ENCODE measurements at regions not wholly inside any gene's neighbourhood (a gene's known extent, or its start where the extent isn't known, plus 50 kb on each side); places are given as distances from the start of the nearest gene placed in this dataset.

DNA sequence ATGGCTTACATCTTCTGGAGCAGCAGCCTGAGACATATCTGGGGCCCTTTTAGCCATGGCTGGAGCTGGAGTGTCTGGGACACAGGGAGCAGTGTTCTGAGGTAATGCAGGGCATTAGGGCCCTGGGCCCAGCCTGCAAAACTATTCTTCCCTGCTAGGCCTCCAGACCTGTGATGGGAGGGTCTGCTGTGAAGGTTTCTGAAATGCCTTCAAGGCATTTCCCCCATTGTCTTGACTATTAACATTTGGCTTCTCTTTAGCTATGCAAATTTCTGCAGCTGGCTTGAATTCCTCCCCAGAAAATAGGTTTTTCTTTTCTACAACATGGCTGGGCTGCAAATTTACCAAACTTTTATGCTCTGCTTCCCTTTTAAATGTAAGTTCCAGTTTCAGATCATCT, 61.5 kb downstream of the EDN1 start:
- no peak overlapping the region for H3K4me3 ChIP-seq (ENCODE audit: control extremely low read depth in 1 of 5, extremely low read depth in 1 of 5, insufficient read depth in 1 of 5, low read depth in 2 of 5, low read length in 4 of 5)
- no peak for DNase-seq
- Mint-ChIP-seq H3K4me3 (no peak overlapping the region), H3K4me1 (peaks cover 24% of the 10 kb centered on the region), H3K27ac (no peak overlapping the region), H3K9me3 (ENCODE audit: insufficient read depth) (peaks cover 11% of the 10 kb centered on the region), H3K27me3 (peaks cover 6% of the 10 kb centered on the region)
- peaks cover 0 to 24% (median 17%) of the 10 kb centered on the region in 3 donors for H3K9me3 ChIP-seq (ENCODE audit: control extremely low read depth in 1 of 3, control insufficient read depth in 2 of 3, insufficient read depth in 1 of 3, low read length in 2 of 3)
- H3K36me3 ChIP-seq (replicated peaks in 1 of 2; ENCODE audit: control extremely low read depth in 1 of 2, control insufficient read depth in 1 of 2, extremely low read depth in 1 of 2, insufficient read depth in 2 of 2, low read length in 1 of 2), result no peaks in the 10 kb centered on the region
- POLR2A ChIA-PET, result no interaction called here
- no peaks in the 10 kb centered on the region for H4K20me1 ChIP-seq (ENCODE audit: control insufficient read depth, insufficient read depth, low read length, poor library complexity, severe bottlenecking)
- no peak overlapping the region for H3K27ac ChIP-seq (ENCODE audit: low read length in 2 of 2)
- no peak overlapping the region for H3K9ac ChIP-seq (ENCODE audit: low read length)
- no peak for TF ChIP-seq EZH2 (IDR thresholded peaks at IDR 0.05; ENCODE audit: borderline replicate concordance, insufficient read depth, low read depth, low read length, poor library complexity, severe bottlenecking)
- TF ChIP-seq, protein P1, sequence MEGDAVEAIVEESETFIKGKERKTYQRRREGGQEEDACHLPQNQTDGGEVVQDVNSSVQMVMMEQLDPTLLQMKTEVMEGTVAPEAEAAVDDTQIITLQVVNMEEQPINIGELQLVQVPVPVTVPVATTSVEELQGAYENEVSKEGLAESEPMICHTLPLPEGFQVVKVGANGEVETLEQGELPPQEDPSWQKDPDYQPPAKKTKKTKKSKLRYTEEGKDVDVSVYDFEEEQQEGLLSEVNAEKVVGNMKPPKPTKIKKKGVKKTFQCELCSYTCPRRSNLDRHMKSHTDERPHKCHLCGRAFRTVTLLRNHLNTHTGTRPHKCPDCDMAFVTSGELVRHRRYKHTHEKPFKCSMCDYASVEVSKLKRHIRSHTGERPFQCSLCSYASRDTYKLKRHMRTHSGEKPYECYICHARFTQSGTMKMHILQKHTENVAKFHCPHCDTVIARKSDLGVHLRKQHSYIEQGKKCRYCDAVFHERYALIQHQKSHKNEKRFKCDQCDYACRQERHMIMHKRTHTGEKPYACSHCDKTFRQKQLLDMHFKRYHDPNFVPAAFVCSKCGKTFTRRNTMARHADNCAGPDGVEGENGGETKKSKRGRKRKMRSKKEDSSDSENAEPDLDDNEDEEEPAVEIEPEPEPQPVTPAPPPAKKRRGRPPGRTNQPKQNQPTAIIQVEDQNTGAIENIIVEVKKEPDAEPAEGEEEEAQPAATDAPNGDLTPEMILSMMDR (IDR thresholded peaks at IDR 0.05), result no peak
- ATAC-seq (ENCODE audit: low read depth), result no peak
- H3K4me1 ChIP-seq (ENCODE audit: control insufficient read depth in 2 of 2, insufficient read depth in 2 of 2, low read length in 2 of 2), result peaks cover 21% of the 10 kb centered on the region in 2 donors
- no peaks in the 10 kb centered on the region for H3K27me3 ChIP-seq (replicated peaks in 1 of 4; ENCODE audit: control extremely low read depth in 1 of 4, control insufficient read depth in 3 of 4, insufficient read depth in 4 of 4, low read length in 3 of 4)
- H2AFZ ChIP-seq (ENCODE audit: insufficient read depth, low read depth, low read length, poor library complexity, severe bottlenecking), result no peak overlapping the region
- no peaks in the 10 kb centered on the region for H3K79me2 ChIP-seq (ENCODE audit: control insufficient read depth, insufficient read depth, low read length)
- H3K4me2 ChIP-seq (replicated peaks; ENCODE audit: low read depth, low read length, poor library complexity, severe bottlenecking), result no peak overlapping the region
- intact Hi-C loops (cut with micrococcal nuclease), result no loop called here
- CTCF ChIA-PET, result no interaction called here

DNA sequence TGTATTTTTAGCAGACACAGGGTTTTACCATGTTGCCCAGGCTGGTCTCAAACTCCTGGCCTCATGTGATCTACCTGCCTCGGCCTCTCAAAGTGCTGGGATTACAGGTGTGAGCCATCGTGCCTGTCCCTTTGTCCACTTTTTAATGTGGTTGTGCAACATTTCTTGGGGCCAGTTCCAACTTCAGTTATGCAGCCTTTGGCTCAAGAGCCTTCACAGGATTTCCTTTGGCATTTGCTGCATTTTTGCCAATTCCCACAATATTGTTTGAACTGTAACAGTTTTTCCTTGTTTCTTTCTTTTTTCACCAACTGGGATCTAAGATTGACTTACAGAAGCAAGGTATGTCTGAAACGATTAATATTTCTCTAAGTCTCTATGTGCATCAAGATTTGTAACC, 63.6 kb downstream of the EDN1 start:
- ATAC-seq (ENCODE audit: low read depth) (no peak), DNase-seq (no peak)
- Histone ChIP-seq H4K20me1 (ENCODE audit: control insufficient read depth, insufficient read depth, low read length, poor library complexity, severe bottlenecking) (no peaks in the 10 kb centered on the region), H3K9ac (ENCODE audit: low read length) (no peak overlapping the region), H3K79me2 (ENCODE audit: control insufficient read depth, insufficient read depth, low read length) (no peaks in the 10 kb centered on the region), H3K27me3 (replicated peaks in 1 of 4; ENCODE audit: control extremely low read depth in 1 of 4, control insufficient read depth in 3 of 4, insufficient read depth in 4 of 4, low read length in 3 of 4) (no peaks in the 10 kb centered on the region), H3K4me3 (ENCODE audit: control extremely low read depth in 1 of 5, extremely low read depth in 1 of 5, insufficient read depth in 1 of 5, low read depth in 2 of 5, low read length in 4 of 5) (no peak overlapping the region), H3K27ac (ENCODE audit: low read length in 2 of 2) (no peak overlapping the region), H3K4me1 (ENCODE audit: control insufficient read depth in 2 of 2, insufficient read depth in 2 of 2, low read length in 2 of 2) (peaks cover 40% of the 10 kb centered on the region in 2 donors), H3K9me3 (ENCODE audit: control extremely low read depth in 1 of 3, control insufficient read depth in 2 of 3, insufficient read depth in 1 of 3, low read length in 2 of 3) (peaks cover 0 to 24% (median 17%) of the 10 kb centered on the region in 3 donors), H3K4me2 (replicated peaks; ENCODE audit: low read depth, low read length, poor library complexity, severe bottlenecking) (no peak overlapping the region), H3K36me3 (replicated peaks in 1 of 2; ENCODE audit: control extremely low read depth in 1 of 2, control insufficient read depth in 1 of 2, extremely low read depth in 1 of 2, insufficient read depth in 2 of 2, low read length in 1 of 2) (no peaks in the 10 kb centered on the region), H2AFZ (ENCODE audit: insufficient read depth, low read depth, low read length, poor library complexity, severe bottlenecking) (no peak overlapping the region)
- peaks cover 38% of the 10 kb centered on the region for H3K4me1 Mint-ChIP-seq
- intact Hi-C loops (cut with micrococcal nuclease), result no loop called here
- H3K27ac Mint-ChIP-seq, result no peak overlapping the region
- POLR2A ChIA-PET, result no interaction called here
- WGBS (ENCODE audit: insufficient coverage), result 100% methylated on average over 2 of the region's 3 CpGs
- no peak for TF ChIP-seq EZH2 (IDR thresholded peaks at IDR 0.05; ENCODE audit: borderline replicate concordance, insufficient read depth, low read depth, low read length, poor library complexity, severe bottlenecking)
- TF ChIP-seq, protein P1 (IDR thresholded peaks at IDR 0.05), result no peak
- H3K9me3 Mint-ChIP-seq (ENCODE audit: insufficient read depth), result peaks cover 11% of the 10 kb centered on the region
- H3K27me3 Mint-ChIP-seq, result peaks cover 3% of the 10 kb centered on the region
- CTCF ChIA-PET, result no interaction called here
- no peak overlapping the region for H3K4me3 Mint-ChIP-seq
